ENCODE measurements at regions not wholly inside any gene's neighbourhood (a gene's known extent, or its start where the extent isn't known, plus 50 kb on each side); places are given as distances from the start of the nearest gene placed in this dataset.
"Not testable (repeated sequence)": the region's sequence is repeated elsewhere in the genome, so short reads cannot be mapped to it uniquely, and the experiment has no call there.

DNA sequence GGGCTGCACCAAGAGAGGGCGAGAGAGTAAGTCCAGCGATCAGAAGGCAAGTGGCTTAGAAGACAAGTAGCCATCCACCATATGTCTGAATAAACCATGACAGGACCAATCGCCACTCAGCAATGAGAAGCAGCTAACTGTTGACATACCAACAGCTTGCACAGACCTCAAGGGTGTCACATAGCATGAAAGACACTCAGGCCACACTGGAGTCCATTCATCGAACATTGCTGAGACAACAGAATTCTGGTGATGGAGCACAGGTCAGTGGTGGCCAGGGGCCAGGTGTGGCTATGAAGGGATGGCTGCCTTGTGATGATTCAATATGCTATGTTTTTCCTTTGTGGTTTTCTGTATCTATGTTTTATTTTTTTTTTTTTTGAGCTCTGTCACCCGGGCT is 236.2 kb upstream of the FRG2C start:
- TF ChIP-seq, protein P1, sequence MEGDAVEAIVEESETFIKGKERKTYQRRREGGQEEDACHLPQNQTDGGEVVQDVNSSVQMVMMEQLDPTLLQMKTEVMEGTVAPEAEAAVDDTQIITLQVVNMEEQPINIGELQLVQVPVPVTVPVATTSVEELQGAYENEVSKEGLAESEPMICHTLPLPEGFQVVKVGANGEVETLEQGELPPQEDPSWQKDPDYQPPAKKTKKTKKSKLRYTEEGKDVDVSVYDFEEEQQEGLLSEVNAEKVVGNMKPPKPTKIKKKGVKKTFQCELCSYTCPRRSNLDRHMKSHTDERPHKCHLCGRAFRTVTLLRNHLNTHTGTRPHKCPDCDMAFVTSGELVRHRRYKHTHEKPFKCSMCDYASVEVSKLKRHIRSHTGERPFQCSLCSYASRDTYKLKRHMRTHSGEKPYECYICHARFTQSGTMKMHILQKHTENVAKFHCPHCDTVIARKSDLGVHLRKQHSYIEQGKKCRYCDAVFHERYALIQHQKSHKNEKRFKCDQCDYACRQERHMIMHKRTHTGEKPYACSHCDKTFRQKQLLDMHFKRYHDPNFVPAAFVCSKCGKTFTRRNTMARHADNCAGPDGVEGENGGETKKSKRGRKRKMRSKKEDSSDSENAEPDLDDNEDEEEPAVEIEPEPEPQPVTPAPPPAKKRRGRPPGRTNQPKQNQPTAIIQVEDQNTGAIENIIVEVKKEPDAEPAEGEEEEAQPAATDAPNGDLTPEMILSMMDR (IDR thresholded peaks at IDR 0.05) = not testable (repeated sequence)
- not testable (repeated sequence) for TF ChIP-seq EP300, POLR2A (IDR thresholded peaks at IDR 0.05)
